CMK (cell line): ENCODE measurements at regions not wholly inside any gene's neighbourhood (a gene's known extent, or its start where the extent isn't known, plus 50 kb on each side); places are given as distances from the start of the nearest gene placed in this dataset.

Source experiments
- DNase-seq: peaks from one replicate; pipeline ENCODE4 v3.0.0-alpha.2; 2010; ENCODE audit warnings: low read depth

GRCh38 chr7:52481571-52481970 is 553.9 kb upstream of the POM121L12 start:
- no peak for DNase-seq

- DNase-seq = no peak
Observed at GRCh38 chr7:52479990-52480389, 555.4 kb upstream of the POM121L12 start.

GRCh38 chr7:52475001-52475582 is 560.3 kb upstream of the POM121L12 start:
- no peak for DNase-seq

- no peak for DNase-seq
Observed at GRCh38 chr7:52473756-52474155, 561.7 kb upstream of the POM121L12 start.

GRCh38 chr7:52472006-52472620 is 563.3 kb upstream of the POM121L12 start:
- no peak for DNase-seq

- no peak for DNase-seq
Observed at GRCh38 chr7:52465216-52465615, 570.2 kb upstream of the POM121L12 start.

- DNase-seq = no peak
Observed at GRCh38 chr7:52463341-52463740, 572.1 kb upstream of the POM121L12 start.

- no peak for DNase-seq
Observed at GRCh38 chr7:52462474-52462873, 573.0 kb upstream of the POM121L12 start.

GRCh38 chr7:52455571-52455970 is 579.9 kb upstream of the POM121L12 start:
- no peak for DNase-seq

GRCh38 chr7:52450816-52451215 is 584.6 kb upstream of the POM121L12 start:
- no peak for DNase-seq

- DNase-seq = no peak
Observed at GRCh38 chr7:52447581-52448180, 587.8 kb upstream of the POM121L12 start.

- DNase-seq = no peak
Observed at GRCh38 chr7:52436278-52436677, 599.2 kb upstream of the POM121L12 start.

GRCh38 chr7:52431082-52431815 is 604.2 kb upstream of the POM121L12 start:
- no peak for DNase-seq

GRCh38 chr7:52423251-52423650 is 612.2 kb upstream of the POM121L12 start:
- DNase-seq = no peak

GRCh38 chr7:52413051-52413450 is 622.4 kb upstream of the POM121L12 start:
- no peak for DNase-seq

GRCh38 chr7:52410032-52410431 is 625.4 kb upstream of the POM121L12 start:
- DNase-seq = no peak

- DNase-seq = no peak
Observed at GRCh38 chr7:52406808-52407207, 628.6 kb upstream of the POM121L12 start.

GRCh38 chr7:52382731-52383130 is 652.7 kb upstream of the POM121L12 start:
- no peak for DNase-seq

GRCh38 chr7:52369922-52370321 is 665.5 kb upstream of the POM121L12 start:
- no peak for DNase-seq

- DNase-seq = no peak
Observed at GRCh38 chr7:52365349-52365748, 670.1 kb upstream of the POM121L12 start.

- DNase-seq = no peak
Observed at GRCh38 chr7:52362521-52362920, 672.9 kb upstream of the POM121L12 start.

GRCh38 chr7:52360541-52360940 is 674.9 kb upstream of the POM121L12 start:
- no peak for DNase-seq

GRCh38 chr7:52355053-52355452 is 680.4 kb upstream of the POM121L12 start:
- DNase-seq = no peak
